ENCODE measurements at regions not wholly inside any gene's neighbourhood (a gene's known extent, or its start where the extent isn't known, plus 50 kb on each side); places are given as distances from the start of the nearest gene placed in this dataset.

- no peak for TF ChIP-seq EZH2 (IDR thresholded peaks at IDR 0.05; ENCODE audit: low read length, unreplicated experiment)
- no peak for TF ChIP-seq CTCF (conservative IDR thresholded peaks at IDR 0.05; ENCODE audit: low read depth, low read length)
- TF ChIP-seq EZH2phosphoT487 (IDR thresholded peaks at IDR 0.05; ENCODE audit: borderline replicate concordance, low read length): no peak
These were observed 824.6 kb downstream of the TUSC7 start for GRCh38 chr3:117534138-117534537.

All from PC-3 (cell line).